ENCODE measurements at regions not wholly inside any gene's neighbourhood (a gene's known extent, or its start where the extent isn't known, plus 50 kb on each side); places are given as distances from the start of the nearest gene placed in this dataset.

- Mint-ChIP-seq H3K36me3 (ENCODE audit: insufficient read depth) (no peaks in the 10 kb centered on the region), H3K4me3 (no peak overlapping the region), H3K4me1 (ENCODE audit: low read depth in 2 of 2) (no peaks in the 10 kb centered on the region), H3K27ac (no peak overlapping the region), H3K9me3 (no peaks in the 10 kb centered on the region), H3K27me3 (peaks cover 49 to 77% of the 10 kb centered on the region in 2 donors)
- DNase-seq (no peak), ATAC-seq (replicated peaks) (no peak)
These were observed 140.6 kb downstream of the PXDC1 start for GRCh38 chr6:3610921-3611320.

DNA sequence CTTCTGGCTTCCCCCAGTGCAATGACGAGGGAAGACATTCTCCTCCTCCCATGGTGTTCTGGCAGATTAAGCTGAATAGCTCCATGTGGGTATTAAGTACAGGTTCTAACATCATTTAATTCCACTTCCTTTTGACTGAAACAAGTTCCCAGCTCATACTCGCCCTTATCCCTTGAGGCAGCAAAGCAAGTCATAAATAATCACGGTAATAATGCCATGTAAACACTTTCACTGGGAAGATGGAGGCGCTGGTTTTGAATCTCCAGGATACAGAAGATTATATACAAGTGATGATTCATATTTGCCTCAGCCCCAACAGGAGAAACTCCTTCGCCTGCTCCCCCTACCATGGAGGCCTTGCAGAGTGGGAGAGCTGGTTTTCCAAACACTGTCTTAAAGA lies 141.3 kb downstream of the PXDC1 start:
- no peak overlapping the region for H3K4me3 Mint-ChIP-seq
- H3K36me3 Mint-ChIP-seq (ENCODE audit: insufficient read depth) = no peaks in the 10 kb centered on the region
- H3K27ac Mint-ChIP-seq = no peak overlapping the region
- no peaks in the 10 kb centered on the region for H3K4me1 Mint-ChIP-seq (ENCODE audit: low read depth in 2 of 2)
- H3K27me3 Mint-ChIP-seq = peaks cover 49 to 81% of the 10 kb centered on the region in 2 donors
- DNase-seq (no peak), ATAC-seq (replicated peaks) (no peak)
- H3K9me3 Mint-ChIP-seq = no peaks in the 10 kb centered on the region

- Mint-ChIP-seq H3K36me3 (ENCODE audit: insufficient read depth) (no peaks in the 10 kb centered on the region), H3K4me1 (ENCODE audit: low read depth in 2 of 2) (no peaks in the 10 kb centered on the region), H3K27me3 (peaks cover 49 to 89% of the 10 kb centered on the region in 2 donors), H3K27ac (no peak overlapping the region), H3K4me3 (no peak overlapping the region), H3K9me3 (no peaks in the 10 kb centered on the region)
- ATAC-seq (replicated peaks) = no peak
- DNase-seq = no peak
These were observed 142.1 kb downstream of the PXDC1 start for GRCh38 chr6:3609388-3609787.

GRCh38 chr6:3608159-3608558 lies 143.4 kb downstream of the PXDC1 start:
- Mint-ChIP-seq H3K27me3 (peaks cover 42 to 94% of the 10 kb centered on the region in 2 donors), H3K4me3 (no peak overlapping the region), H3K9me3 (no peaks in the 10 kb centered on the region), H3K4me1 (ENCODE audit: low read depth in 2 of 2) (no peaks in the 10 kb centered on the region), H3K36me3 (ENCODE audit: insufficient read depth) (no peaks in the 10 kb centered on the region), H3K27ac (no peak overlapping the region)
- DNase-seq = no peak
- no peak for ATAC-seq (replicated peaks)

- no peak overlapping the region for H3K27ac Mint-ChIP-seq
- H3K4me3 Mint-ChIP-seq = no peak overlapping the region
- H3K36me3 Mint-ChIP-seq (ENCODE audit: insufficient read depth) = no peaks in the 10 kb centered on the region
- H3K27me3 Mint-ChIP-seq = peaks cover 42 to 95% of the 10 kb centered on the region in 2 donors
- DNase-seq (no peak), ATAC-seq (replicated peaks) (no peak)
- H3K4me1 Mint-ChIP-seq (ENCODE audit: low read depth in 2 of 2) = no peaks in the 10 kb centered on the region
- peaks cover under 1 to 4% of the 10 kb centered on the region in 2 donors for H3K9me3 Mint-ChIP-seq
These were observed 143.9 kb downstream of the PXDC1 start for GRCh38 chr6:3607599-3607998.

- Mint-ChIP-seq H3K27me3 (peaks cover 43 to 96% of the 10 kb centered on the region in 2 donors), H3K9me3 (peaks cover 5 to 8% of the 10 kb centered on the region in 2 donors), H3K36me3 (ENCODE audit: insufficient read depth) (no peaks in the 10 kb centered on the region), H3K4me3 (no peak overlapping the region), H3K4me1 (ENCODE audit: low read depth in 2 of 2) (no peaks in the 10 kb centered on the region), H3K27ac (no peak overlapping the region)
- no peak for ATAC-seq (replicated peaks)
- DNase-seq = no peak
These were observed 144.3 kb downstream of the PXDC1 start for GRCh38 chr6:3607171-3607570.

- ATAC-seq (replicated peaks) (no peak), DNase-seq (no peak)
- Mint-ChIP-seq H3K4me1 (ENCODE audit: low read depth in 2 of 2) (no peaks in the 10 kb centered on the region), H3K36me3 (ENCODE audit: insufficient read depth) (no peaks in the 10 kb centered on the region), H3K9me3 (peaks cover 7 to 24% of the 10 kb centered on the region in 2 donors), H3K27me3 (peaks cover 35 to 83% of the 10 kb centered on the region in 2 donors), H3K27ac (no peak overlapping the region), H3K4me3 (no peak overlapping the region)
These were observed 146.7 kb upstream of the SLC22A23 start for GRCh38 chr6:3603340-3604130.

- H3K27ac Mint-ChIP-seq = no peak overlapping the region
- peaks cover 33 to 72% of the 10 kb centered on the region in 2 donors for H3K27me3 Mint-ChIP-seq
- H3K9me3 Mint-ChIP-seq = peaks cover 7 to 24% of the 10 kb centered on the region in 2 donors
- DNase-seq = no peak
- ATAC-seq (replicated peaks) = no peak
- H3K4me3 Mint-ChIP-seq = no peak overlapping the region
- no peaks in the 10 kb centered on the region for H3K4me1 Mint-ChIP-seq (ENCODE audit: low read depth in 2 of 2)
- H3K36me3 Mint-ChIP-seq (ENCODE audit: insufficient read depth) = no peaks in the 10 kb centered on the region
These were observed 144.7 kb upstream of the SLC22A23 start for GRCh38 chr6:3601570-3601969.

GRCh38 chr6:3597500-3598064 lies 140.7 kb upstream of the SLC22A23 start:
- DNase-seq = no peak
- Mint-ChIP-seq H3K27me3 (peaks cover 28 to 54% of the 10 kb centered on the region in 2 donors), H3K27ac (no peak overlapping the region), H3K9me3 (peaks cover 6 to 19% of the 10 kb centered on the region in 2 donors), H3K4me3 (no peak overlapping the region), H3K4me1 (ENCODE audit: low read depth in 2 of 2) (no peaks in the 10 kb centered on the region), H3K36me3 (ENCODE audit: insufficient read depth) (no peaks in the 10 kb centered on the region)
- no peak for ATAC-seq (replicated peaks)

DNA sequence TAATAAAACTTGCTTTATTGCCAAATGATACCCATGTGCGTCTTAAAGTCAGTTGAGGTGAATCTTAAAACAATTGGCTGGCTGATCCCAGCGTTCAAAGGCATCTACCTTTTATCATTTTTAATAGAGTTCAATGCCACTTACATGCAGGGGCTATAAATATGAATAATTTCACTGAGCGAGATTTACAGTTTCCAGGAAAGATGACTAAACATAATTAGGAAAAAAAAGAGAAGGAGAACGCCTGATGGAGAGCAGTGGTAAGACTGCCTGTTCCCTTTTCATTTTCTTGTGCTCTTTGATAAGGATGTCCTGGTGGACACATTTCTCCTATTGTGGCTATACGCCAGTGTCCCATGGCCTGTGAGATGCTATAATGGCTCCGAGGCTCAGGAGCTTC lies 139.9 kb upstream of the SLC22A23 start:
- Mint-ChIP-seq H3K36me3 (ENCODE audit: insufficient read depth) (no peaks in the 10 kb centered on the region), H3K27me3 (peaks cover 24 to 52% of the 10 kb centered on the region in 2 donors), H3K4me1 (ENCODE audit: low read depth in 2 of 2) (no peaks in the 10 kb centered on the region), H3K9me3 (peaks cover 2 to 12% of the 10 kb centered on the region in 2 donors), H3K4me3 (no peak overlapping the region), H3K27ac (no peak overlapping the region)
- DNase-seq = no peak
- ATAC-seq (replicated peaks) = no peak

- Mint-ChIP-seq H3K27me3 (peaks cover 19 to 48% of the 10 kb centered on the region in 2 donors), H3K9me3 (no peaks in the 10 kb centered on the region), H3K4me1 (ENCODE audit: low read depth in 2 of 2) (no peaks in the 10 kb centered on the region), H3K27ac (no peak overlapping the region), H3K36me3 (ENCODE audit: insufficient read depth) (no peaks in the 10 kb centered on the region), H3K4me3 (no peak overlapping the region)
- ATAC-seq (replicated peaks) (no peak), DNase-seq (no peak)
These were observed 137.4 kb upstream of the SLC22A23 start for GRCh38 chr6:3594201-3594600.

DNA sequence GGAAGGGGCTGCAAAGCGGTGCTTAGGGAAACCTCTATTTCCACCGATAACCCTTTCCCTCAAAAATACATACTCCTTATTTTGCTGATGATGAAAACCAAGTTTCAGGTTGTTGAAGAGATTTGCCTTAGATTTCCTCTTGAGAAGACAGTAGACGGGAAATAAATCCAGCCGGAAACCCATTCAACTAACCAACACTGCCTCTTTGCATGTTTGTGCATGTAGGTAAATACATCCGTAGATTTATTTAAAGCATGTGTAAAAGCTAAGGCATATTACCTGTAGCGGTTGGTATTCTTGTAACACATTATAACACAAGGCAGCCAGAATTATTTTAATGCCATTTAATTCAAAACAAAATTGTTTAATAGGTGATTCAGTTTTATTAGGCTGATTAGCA lies 136.3 kb upstream of the SLC22A23 start:
- ATAC-seq (replicated peaks) = no peak
- Mint-ChIP-seq H3K27ac (no peak overlapping the region), H3K9me3 (no peaks in the 10 kb centered on the region), H3K4me3 (no peak overlapping the region), H3K4me1 (ENCODE audit: low read depth in 2 of 2) (no peaks in the 10 kb centered on the region), H3K27me3 (peaks cover 19 to 50% of the 10 kb centered on the region in 2 donors), H3K36me3 (ENCODE audit: insufficient read depth) (no peaks in the 10 kb centered on the region)
- DNase-seq = no peak

DNA sequence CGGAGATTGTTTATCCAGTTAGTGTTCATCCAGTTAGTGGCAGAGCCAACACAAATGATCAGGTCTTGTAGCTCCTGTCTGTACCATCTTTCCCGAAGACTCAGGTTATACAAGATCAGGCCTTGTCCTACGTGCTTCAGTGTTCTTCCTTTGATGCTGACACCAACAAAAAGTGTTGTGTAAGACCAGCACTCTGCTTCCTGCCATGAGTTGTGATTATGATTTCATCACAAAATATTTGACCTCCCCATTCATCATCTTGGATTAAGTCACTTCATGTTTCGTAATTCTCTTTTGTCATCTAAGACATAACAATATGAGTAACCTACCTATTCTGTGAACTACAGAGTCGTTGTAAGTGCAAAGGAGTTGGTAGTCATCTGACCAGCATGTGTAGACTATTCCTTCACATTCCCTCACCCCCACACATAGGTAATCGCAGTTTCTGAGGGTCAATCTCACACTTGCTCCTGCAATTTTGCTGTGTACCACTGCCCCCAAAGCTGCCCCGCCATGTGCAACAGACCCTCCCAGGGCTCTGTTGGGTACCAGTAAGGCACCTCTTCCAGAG lies 135.6 kb upstream of the SLC22A23 start:
- no peaks in the 10 kb centered on the region for H3K9me3 Mint-ChIP-seq
- no peak overlapping the region for H3K4me3 Mint-ChIP-seq
- H3K36me3 Mint-ChIP-seq (ENCODE audit: insufficient read depth) = no peaks in the 10 kb centered on the region
- H3K4me1 Mint-ChIP-seq (ENCODE audit: low read depth in 2 of 2) = no peaks in the 10 kb centered on the region
- ATAC-seq (replicated peaks) = no peak
- H3K27me3 Mint-ChIP-seq = peaks cover 19 to 49% of the 10 kb centered on the region in 2 donors
- no peak overlapping the region for H3K27ac Mint-ChIP-seq
- no peak for DNase-seq

DNA sequence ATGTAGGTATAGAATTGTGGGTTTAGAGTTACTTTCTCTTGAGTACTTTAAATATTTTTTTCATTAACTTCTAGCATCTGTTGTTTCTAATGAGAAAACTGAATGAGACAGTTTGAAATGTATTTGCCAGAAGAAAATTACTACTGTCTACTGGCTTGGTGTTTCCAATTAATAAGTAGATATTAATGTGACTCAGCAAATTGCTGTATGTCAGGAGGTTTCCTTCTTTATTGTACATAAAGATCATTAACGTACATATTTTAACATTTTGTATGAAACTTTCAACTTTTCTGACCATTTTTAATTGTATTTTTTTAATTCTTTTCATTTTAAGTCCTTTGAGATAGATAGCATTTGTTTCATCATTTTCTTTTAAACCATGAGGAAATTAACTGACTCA lies 135.1 kb upstream of the SLC22A23 start:
- H3K27me3 Mint-ChIP-seq = peaks cover 20 to 44% of the 10 kb centered on the region in 2 donors
- no peak for DNase-seq
- no peak for ATAC-seq (replicated peaks)
- H3K4me1 Mint-ChIP-seq (ENCODE audit: low read depth in 2 of 2) = no peaks in the 10 kb centered on the region
- no peaks in the 10 kb centered on the region for H3K36me3 Mint-ChIP-seq (ENCODE audit: insufficient read depth)
- no peak overlapping the region for H3K27ac Mint-ChIP-seq
- H3K4me3 Mint-ChIP-seq = no peak overlapping the region
- no peaks in the 10 kb centered on the region for H3K9me3 Mint-ChIP-seq

All from effector memory CD8-positive, alpha-beta T cell (primary cell).